H1 (cell line): ENCODE measurements at regions not wholly inside any gene's neighbourhood (a gene's known extent, or its start where the extent isn't known, plus 50 kb on each side); places are given as distances from the start of the nearest gene placed in this dataset.
"Not testable (repeated sequence)": the region's sequence is repeated elsewhere in the genome, so short reads cannot be mapped to it uniquely, and the experiment has no call there.

Experiments used
- CTCF ChIA-PET: fragments of 300-600 bp; sonication (Branson Sonifier 250); formaldehyde crosslinking; loops from one replicate; lab custom pipeline; 2021; ENCODE audit not compliant: partially characterized antibody; lab: Charles Lee
- POLR2A ChIA-PET: fragments of 300-600 bp; sonication (Branson Sonifier 250); formaldehyde crosslinking; loops from one replicate; lab custom pipeline; 2021; ENCODE audit warnings: inconsistent platforms; ENCODE audit not compliant: partially characterized antibody; lab: Charles Lee
- DNase-seq, 2 experiments: peaks; one replicate each; pipeline versions ENCODE4 v3.0.0 to v3.0.0-alpha.2; 2010 to 2022; ENCODE audit warnings: low spot score in 2 of 2, low read depth in 1 of 2, mixed read lengths in 1 of 2
- FAIRE-seq: peaks from 2 replicates; lab custom pipeline; 2011; peaks lifted over from hg19 to GRCh38; lab: Jason Lieb, UNC
- H2AFZ ChIP-seq: 2 replicates; pipeline ENCODE4 v1.8.1; 2012; ENCODE audit warnings: low read length, inconsistent platforms
- H2AK5ac ChIP-seq: 2 replicates; pipeline ENCODE4 v1.6.1; 2013; ENCODE audit warnings: low read depth, low read length
- H2BK120ac ChIP-seq: replicated peaks from 2 replicates; pipeline ENCODE3; 2013; ENCODE audit warnings: low read depth, low read length, inconsistent platforms
- H2BK12ac ChIP-seq: 2 replicates; pipeline ENCODE4 v1.6.1; 2013; ENCODE audit warnings: low read depth, low read length
- H2BK15ac ChIP-seq: 2 replicates; pipeline ENCODE4 v1.6.1; 2013; ENCODE audit warnings: low read length
- H2BK20ac ChIP-seq: 2 replicates; pipeline ENCODE4 v1.6.1; 2013; ENCODE audit warnings: low read length
- H2BK5ac ChIP-seq: 2 replicates; pipeline ENCODE4 v1.6.1; 2013; ENCODE audit warnings: low read depth, low read length
- H3K14ac ChIP-seq: 2 replicates; pipeline ENCODE4 v1.6.1; 2013; ENCODE audit warnings: inconsistent platforms; ENCODE audit not compliant: insufficient read length
- H3K18ac ChIP-seq: 2 replicates; pipeline ENCODE4 v1.6.1; 2013; ENCODE audit warnings: low read length; ENCODE audit errors: extremely low read depth
- H3K23ac ChIP-seq: 2 replicates; pipeline ENCODE4 v1.6.1; 2013; ENCODE audit warnings: inconsistent platforms; ENCODE audit not compliant: insufficient read length
- H3K23me2 ChIP-seq: 2 replicates; pipeline ENCODE4 v1.6.1; 2013; ENCODE audit warnings: low read depth, low read length
- H3K27ac ChIP-seq: 2 replicates; pipeline ENCODE4 v1.6.1; 2011; ENCODE audit warnings: low read depth, low read length, inconsistent platforms
- H3K27me3 ChIP-seq, 4 experiments: replicated peaks in 1 of 4; 1 replicate in 1 of 4; 2 replicates in 3 of 4; pipeline versions ENCODE4 v1.6.1 to v1.8.1; 2011 to 2013; ENCODE audit warnings: low read length in 3 of 4, mild to moderate bottlenecking in 3 of 4, inconsistent platforms in 2 of 4, mixed read lengths in 2 of 4, moderate library complexity in 1 of 4; ENCODE audit not compliant: control insufficient read depth in 3 of 4, insufficient read depth in 3 of 4; ENCODE audit errors: extremely low read depth in 1 of 4
- H3K36me3 ChIP-seq, 4 experiments: 2 replicates each; pipeline versions ENCODE4 v1.6.1 to v1.8.1; 2011 to 2013; ENCODE audit warnings: mild to moderate bottlenecking in 4 of 4, low read length in 3 of 4, moderate library complexity in 2 of 4, control low read depth in 1 of 4, inconsistent platforms in 1 of 4; ENCODE audit not compliant: insufficient read depth in 4 of 4, control insufficient read depth in 2 of 4
- H3K4ac ChIP-seq: replicated peaks from 2 replicates; pipeline ENCODE3; 2013; ENCODE audit warnings: low read length, low read depth, mixed read lengths, inconsistent platforms; ENCODE audit not compliant: insufficient read length
- H3K4me1 ChIP-seq, 4 experiments: replicated peaks in 1 of 4; 1 replicate in 1 of 4; 2 replicates in 3 of 4; pipeline versions ENCODE4 v1.6.1 to v1.8.1; 2011 to 2013; ENCODE audit warnings: low read length in 3 of 4, inconsistent platforms in 2 of 4, mixed read lengths in 1 of 4; ENCODE audit not compliant: insufficient read depth in 4 of 4, control insufficient read depth in 3 of 4
- H3K4me2 ChIP-seq, 2 experiments: 2 replicates each; pipeline versions ENCODE4 v1.6.1 to v1.8.1; 2011 to 2013; ENCODE audit warnings: low read depth in 2 of 2, low read length in 2 of 2, control low read depth in 1 of 2, inconsistent platforms in 1 of 2, mild to moderate bottlenecking in 1 of 2; ENCODE audit not compliant: insufficient read depth in 1 of 2
- H3K4me3 ChIP-seq, 4 experiments: fragments of 200-600, 300-600 bp in 1 of 4; sonication (generic), shearing (Covaris generic), sonication (Bioruptor Twin) in 1 of 4; 2 replicates each; pipeline versions ENCODE4 v1.5.1 to v1.8.1; 2011 to 2016; ENCODE audit warnings: low read length in 4 of 4, low read depth in 3 of 4, control low read depth in 2 of 4, inconsistent platforms in 2 of 4, mild to moderate bottlenecking in 2 of 4, mixed read lengths in 1 of 4, moderate library complexity in 1 of 4; ENCODE audit not compliant: insufficient read depth in 2 of 4; ENCODE audit errors: extremely low read depth in 1 of 4
- H3K56ac ChIP-seq: replicated peaks from 2 replicates; pipeline ENCODE3; 2013; ENCODE audit warnings: low read depth, mild to moderate bottlenecking, mixed read lengths, low read length, inconsistent platforms; ENCODE audit not compliant: insufficient read length
- H3K79me1 ChIP-seq: 2 replicates; pipeline ENCODE4 v1.6.1; 2013; ENCODE audit warnings: low read depth, low read length, control low read depth
- H3K79me2 ChIP-seq, 2 experiments: 2 replicates each; pipeline versions ENCODE4 v1.6.1 to v1.8.1; 2012 to 2013; ENCODE audit warnings: low read length in 2 of 2, mild to moderate bottlenecking in 2 of 2, inconsistent platforms in 1 of 2; ENCODE audit not compliant: insufficient read depth in 2 of 2, control insufficient read depth in 1 of 2
- H3K9ac ChIP-seq, 4 experiments: replicated peaks in 1 of 4; 1 replicate in 1 of 4; 2 replicates in 3 of 4; pipeline versions ENCODE4 v1.6.1 to v1.8.1; 2011 to 2013; ENCODE audit warnings: low read depth in 3 of 4, low read length in 3 of 4, control low read depth in 2 of 4, mild to moderate bottlenecking in 2 of 4, moderate library complexity in 2 of 4, inconsistent platforms in 1 of 4; ENCODE audit errors: extremely low read depth in 1 of 4
- H3K9me3 ChIP-seq, 2 experiments: 2 replicates each; pipeline versions ENCODE4 v1.6.1 to v1.8.1; 2012 to 2013; ENCODE audit warnings: mild to moderate bottlenecking in 2 of 2, moderate library complexity in 2 of 2, control low read depth in 1 of 2, inconsistent platforms in 1 of 2, low read depth in 1 of 2, low read length in 1 of 2, mixed read lengths in 1 of 2; ENCODE audit not compliant: insufficient read depth in 2 of 2
- H4K20me1 ChIP-seq, 2 experiments: replicated peaks in 1 of 2; 2 replicates each; pipeline versions ENCODE3 to v1.8.1; 2011 to 2013; ENCODE audit warnings: inconsistent platforms in 2 of 2, low read length in 2 of 2, mild to moderate bottlenecking in 1 of 2; ENCODE audit not compliant: insufficient read depth in 2 of 2, control insufficient read depth in 1 of 2
- H4K5ac ChIP-seq: 2 replicates; pipeline ENCODE4 v1.6.1; 2013; ENCODE audit warnings: low read length, low read depth, mixed read lengths, inconsistent platforms; ENCODE audit not compliant: insufficient read length
- H4K8ac ChIP-seq: 2 replicates; pipeline ENCODE4 v1.8.0; 2013; ENCODE audit warnings: mild to moderate bottlenecking, moderate library complexity, low read length, inconsistent platforms; ENCODE audit not compliant: insufficient read depth; ENCODE audit errors: extremely low read depth
- H4K91ac ChIP-seq: replicated peaks from 2 replicates; pipeline ENCODE3; 2013; ENCODE audit warnings: low read length, mixed read lengths, inconsistent platforms; ENCODE audit not compliant: insufficient read length
- WGBS, 2 experiments: shearing (Covaris generic) in 1 of 2; methylation state at CpG; one replicate each; pipeline versions ENCODE4 v1.1.6 to v1.1.7; 2013 to 2015; ENCODE audit warnings: low lambda C conversion rate in 2 of 2, mixed read lengths in 2 of 2, inconsistent platforms in 1 of 2, low coverage in 1 of 2, missing lambda C conversion rate in 1 of 2; ENCODE audit not compliant: insufficient replicate concordance in 2 of 2, insufficient coverage in 1 of 2, insufficient read length in 1 of 2; ENCODE audit errors: extremely low coverage in 1 of 2, missing lambda C conversion rate in 1 of 2; 5-methylcytosine and 5-hydroxymethylcytosine counted together

GRCh38 chr7:1356853-1357252 is 102.4 kb downstream of the MICALL2 start:
- not testable (repeated sequence) for H3K56ac ChIP-seq, DNase-seq

GRCh38 chr7:1357260-1357600 is 102.0 kb downstream of the MICALL2 start:
- H2BK15ac ChIP-seq, H3K4ac ChIP-seq, H3K14ac ChIP-seq, H3K4me3 ChIP-seq, POLR2A ChIA-PET, H3K56ac ChIP-seq, H4K20me1 ChIP-seq, H2BK5ac ChIP-seq, H3K79me1 ChIP-seq, H2AFZ ChIP-seq, H3K9ac ChIP-seq, H3K79me2 ChIP-seq, H2BK120ac ChIP-seq, H2BK20ac ChIP-seq, DNase-seq, H4K91ac ChIP-seq, FAIRE-seq, H3K4me2 ChIP-seq, H3K36me3 ChIP-seq, H3K23ac ChIP-seq, H2BK12ac ChIP-seq, H3K18ac ChIP-seq, H4K5ac ChIP-seq, H3K4me1 ChIP-seq, H4K8ac ChIP-seq, H3K9me3 ChIP-seq, H2AK5ac ChIP-seq, H3K27me3 ChIP-seq, H3K27ac ChIP-seq, H3K23me2 ChIP-seq: not testable (repeated sequence)
- CTCF ChIA-PET, result interaction anchor here (1.2 to 1.7 kb wide), 2 partner anchors 52 to 66 kb away, joined by 3 to 4 read pairs; no protein-coding TSS in a partner anchor
- 96% methylated on average over 3 of the region's 3 CpGs; no CpG with 5 or more reads in 1 of the 2 experiments for WGBS, 2 experiments

More at GRCh38 chr7:1356853-1357252, 102.4 kb downstream of the MICALL2 start:
- H4K91ac ChIP-seq, H3K4ac ChIP-seq, H2BK15ac ChIP-seq, H3K27me3 ChIP-seq, H4K8ac ChIP-seq, H3K23me2 ChIP-seq, H3K4me3 ChIP-seq, H3K79me1 ChIP-seq, H3K27ac ChIP-seq, FAIRE-seq, H4K5ac ChIP-seq, H2BK12ac ChIP-seq, H3K36me3 ChIP-seq, H2AFZ ChIP-seq, H3K79me2 ChIP-seq, H3K4me2 ChIP-seq, H3K9ac ChIP-seq, H3K18ac ChIP-seq, H2BK5ac ChIP-seq, H3K4me1 ChIP-seq, H3K14ac ChIP-seq, H3K9me3 ChIP-seq, H3K23ac ChIP-seq, H2BK120ac ChIP-seq, POLR2A ChIA-PET, H2BK20ac ChIP-seq, H4K20me1 ChIP-seq: not testable (repeated sequence)
- 90% methylated on average over 6 of the region's 6 CpGs; no CpG with 5 or more reads in 1 of the 2 experiments for WGBS, 2 experiments
- H2AK5ac ChIP-seq, result 0 out of 2 replicates have a peak overlapping the region, but pooled peaks have one; percentile 17
- CTCF ChIA-PET, result interaction anchor here (0.7 to 1.7 kb wide), 4 partner anchors 46 to 114 kb away, joined by 3 to 4 read pairs (median 4); no protein-coding TSS in a partner anchor
